K562 (cell line): ENCODE measurements at regions not wholly inside any gene's neighbourhood (a gene's known extent, or its start where the extent isn't known, plus 50 kb on each side); places are given as distances from the start of the nearest gene placed in this dataset.

Source experiments
- ATAC-seq: fragments of 200-7000 bp; cut with Tn5 transposase; 3 replicates; pipeline ENCODE4 v1.9.1; 2020; ENCODE audit warnings: moderate library complexity
- BruUV-seq: library from RNA; stranded (reverse); fragments of 400-500 nt; replicated peaks from 2 replicates; lab custom pipeline; 2021; lab: Mats Ljungman, UMichigan
- CTCF ChIA-PET: fragments of 300-600 bp; formaldehyde crosslinking; extraction: SDS; loops from one replicate; lab custom pipeline; 2021; ENCODE audit warnings: low intra/inter-chr PET ratio; lab: Yijun Ruan, JAX
- POLR2A ChIA-PET: fragments of 300-600, 350-650 bp; sonication (Branson Sonifier 250); formaldehyde crosslinking; extraction: SDS; loops from one replicate; lab custom pipeline; 2021; ENCODE audit warnings: antibody characterized with exemption, inconsistent platforms; lab: Yijun Ruan, JAX
- DNase-seq, 4 experiments: peaks; one replicate each; pipeline versions ENCODE4 v3.0.0 to v3.0.0-alpha.2; 2011 to 2018; ENCODE audit warnings: low spot score in 3 of 4, mixed read lengths in 3 of 4; ENCODE audit errors: extremely low read depth in 1 of 4
- FAIRE-seq: peaks from 2 replicates; lab custom pipeline; 2011; peaks lifted over from hg19 to GRCh38; lab: Jason Lieb, UNC
- H2AFZ ChIP-seq: 2 replicates; pipeline ENCODE4 v1.6.0; 2011; ENCODE audit warnings: low read depth, low read length, control low read depth, inconsistent platforms
- H3K27ac ChIP-seq: fragments of 200-600 bp; 3 replicates; pipeline ENCODE4 v1.8.0; 2011; ENCODE audit warnings: low read depth, mild to moderate bottlenecking, control low read depth, inconsistent platforms, low read length, moderate library complexity, mixed read lengths; ENCODE audit errors: extremely low read depth
- H3K27me3 ChIP-seq, 2 experiments: fragments of 300-600 bp in 1 of 2; 2 replicates in 1 of 2; 3 replicates in 1 of 2; pipeline versions ENCODE4 v1.6.0 to v1.8.0; 2011; ENCODE audit warnings: inconsistent platforms in 2 of 2, low read length in 2 of 2, mild to moderate bottlenecking in 1 of 2, mixed read lengths in 1 of 2, moderate library complexity in 1 of 2; ENCODE audit not compliant: control insufficient read depth in 2 of 2, insufficient read depth in 2 of 2
- H3K36me3 ChIP-seq: fragments of 300-600 bp; 3 replicates; pipeline ENCODE4 v1.8.0; 2011; ENCODE audit warnings: mild to moderate bottlenecking, low read length, inconsistent platforms; ENCODE audit not compliant: control insufficient read depth, insufficient read depth
- H3K4me1 ChIP-seq, 2 experiments: fragments of 200-600 bp in 1 of 2; replicated peaks in 1 of 2; 2 replicates in 1 of 2; 3 replicates in 1 of 2; pipeline versions ENCODE4 v1.5.1 to v1.8.0; 2011; ENCODE audit warnings: inconsistent platforms in 2 of 2, low read length in 2 of 2, mild to moderate bottlenecking in 1 of 2, mixed read lengths in 1 of 2, moderate library complexity in 1 of 2; ENCODE audit not compliant: control insufficient read depth in 2 of 2, insufficient read depth in 2 of 2
- H3K4me2 ChIP-seq: 2 replicates; pipeline ENCODE4 v1.6.1; 2011; ENCODE audit warnings: low read length, control low read depth, inconsistent platforms, mixed read lengths; ENCODE audit not compliant: insufficient read depth
- H3K4me3 ChIP-seq: fragments of 200-600 bp; sonication (generic), shearing (Covaris generic); 2 replicates; pipeline ENCODE4 v1.5.1; 2016; ENCODE audit warnings: control low read depth, inconsistent platforms
- H3K79me2 ChIP-seq: fragments of 200-600 bp; 3 replicates; pipeline ENCODE4 v1.8.0; 2011; ENCODE audit warnings: low read length, inconsistent platforms; ENCODE audit not compliant: control insufficient read depth, insufficient read depth
- H3K9ac ChIP-seq, 2 experiments: 2 replicates each; pipeline versions ENCODE4 v1.6.0 to v1.6.1; 2011; ENCODE audit warnings: low read depth in 2 of 2, low read length in 2 of 2, control low read depth in 1 of 2, inconsistent platforms in 1 of 2, mild to moderate bottlenecking in 1 of 2, mixed read lengths in 1 of 2; ENCODE audit not compliant: insufficient read depth in 1 of 2
- H3K9me1 ChIP-seq: one replicate; pipeline ENCODE4 v1.6.0; 2011; ENCODE audit warnings: inconsistent platforms, mild to moderate bottlenecking, low read length, moderate library complexity; ENCODE audit not compliant: control insufficient read depth, insufficient read depth
- H3K9me3 ChIP-seq: replicated peaks from 2 replicates; pipeline ENCODE4 v1.5.1; 2011; ENCODE audit warnings: low read depth, low read length, inconsistent platforms; ENCODE audit not compliant: control insufficient read depth, insufficient read depth
- H4K20me1 ChIP-seq: replicated peaks from 2 replicates; pipeline ENCODE4 v1.6.1; 2011; ENCODE audit warnings: low read length, inconsistent platforms, mixed read lengths; ENCODE audit not compliant: control insufficient read depth, insufficient read depth
- CCNT2 ChIP-seq: IDR thresholded peaks from 2 replicates; pipeline ENCODE4 v1.6.1; 2011; ENCODE audit warnings: borderline replicate concordance, low read depth, mild to moderate bottlenecking, moderate library complexity, mixed read lengths, low read length; ENCODE audit not compliant: insufficient read length; ENCODE audit errors: extremely low read depth
- COPS2 ChIP-seq: fragments of 450-650 bp; conservative IDR thresholded peaks from 2 replicates; pipeline ENCODE4 v1.6.1; 2016; ENCODE audit warnings: mild to moderate bottlenecking, moderate library complexity
- CREB1 ChIP-seq, 2 experiments: sonication (generic) in 1 of 2; formaldehyde crosslinking in 1 of 2; IDR thresholded peaks; 2 replicates each; pipeline versions ENCODE4 v1.6.1 to v1.8.0; 2012 to 2022; ENCODE audit warnings: inconsistent platforms in 1 of 2, mild to moderate bottlenecking in 1 of 2, missing genetic modification reagents in 1 of 2, moderate library complexity in 1 of 2
- CREB3L1 ChIP-seq: fragments of 450-650 bp; IDR thresholded peaks from 2 replicates; pipeline ENCODE4 v1.6.1; 2014; ENCODE audit warnings: low read depth, mild to moderate bottlenecking, moderate library complexity, borderline replicate concordance
- FOXJ2 ChIP-seq: fragments of 200-800 bp; sonication (Bioruptor generic); IDR thresholded peaks from 2 replicates; pipeline ENCODE4 v1.6.1; 2016; ENCODE audit warnings: missing genetic modification characterization, missing compliant biosample characterization
- GTF2F1 ChIP-seq: IDR thresholded peaks from 2 replicates; pipeline ENCODE4 v1.6.1; 2011; ENCODE audit warnings: low read depth, low read length, improper control_type of control experiment
- HDAC1 ChIP-seq, 2 experiments: fragments of 450-650 bp; IDR thresholded peaks; 2 replicates each; pipeline ENCODE4 v1.6.1; 2016 to 2017; ENCODE audit warnings: inconsistent platforms in 1 of 2, mild to moderate bottlenecking in 1 of 2, moderate library complexity in 1 of 2
- NFATC3 ChIP-seq: fragments of 450-650 bp; IDR thresholded peaks from 2 replicates; pipeline ENCODE4 v1.6.1; 2017; ENCODE audit warnings: mild to moderate bottlenecking
- NFRKB ChIP-seq: fragments of 450-650 bp; IDR thresholded peaks from 2 replicates; pipeline ENCODE4 v1.6.1; 2016; ENCODE audit warnings: low read depth
- POLR2H ChIP-seq: IDR thresholded peaks from 2 replicates; pipeline ENCODE4 v1.6.1; 2016; ENCODE audit warnings: missing genetic modification characterization, low read depth, mild to moderate bottlenecking, control low read depth, missing compliant biosample characterization, moderate library complexity
- PREB ChIP-seq: sonication (generic); formaldehyde crosslinking; IDR thresholded peaks from 2 replicates; pipeline ENCODE4 v1.8.1; 2023; ENCODE audit warnings: mild to moderate bottlenecking, missing genetic modification reagents
- RAD51 ChIP-seq: fragments of 450-650 bp; IDR thresholded peaks from 2 replicates; pipeline ENCODE4 v1.7.1; 2016; ENCODE audit warnings: low read depth, mild to moderate bottlenecking, borderline replicate concordance
- SNRNP70 ChIP-seq: fragments of 200-400 bp; formaldehyde crosslinking; optimal IDR thresholded peaks from 2 replicates; pipeline ENCODE3; 2017; ENCODE audit warnings: low read depth, low read length
- YY1 ChIP-seq, 3 experiments: IDR thresholded peaks; 2 replicates each; pipeline ENCODE4 v1.6.1; 2011; ENCODE audit warnings: low read length in 2 of 3, mild to moderate bottlenecking in 2 of 3, moderate library complexity in 2 of 3, borderline replicate concordance in 1 of 3, control low read depth in 1 of 3, low read depth in 1 of 3; ENCODE audit not compliant: insufficient read depth in 3 of 3, insufficient replicate concordance in 2 of 3, control insufficient read depth in 1 of 3, insufficient read length in 1 of 3; ENCODE audit errors: extremely low read depth in 1 of 3
- WGBS: fragments of 100-300 bp; shearing (Covaris generic); methylation state at CpG from one replicate; pipeline ENCODE4 v1.1.6; 2016; ENCODE audit warnings: low coverage, mixed read lengths; ENCODE audit not compliant: insufficient coverage; ENCODE audit errors: missing lambda C conversion rate; 5-methylcytosine and 5-hydroxymethylcytosine counted together
- in situ Hi-C: fragments of 300-500 bp; cut with MboI; formaldehyde crosslinking; loops from 4 replicates; pipeline ENCODE4 v1.15.0; 2018; ENCODE audit warnings: inconsistent platforms, mixed read lengths
- intact Hi-C: fragments of 100-400 bp; cut with micrococcal nuclease; formaldehyde crosslinking; loops from 2 replicates; pipeline ENCODE4 v1.14.2; 2022

- H3K27ac ChIP-seq: no peak overlapping the region
- no peak overlapping the region for H3K9ac ChIP-seq
- no peaks in the 10 kb centered on the region for H3K79me2 ChIP-seq
- intact Hi-C loops: no loop called here
- BruUV-seq: no TSS peak
- no peaks in the 10 kb centered on the region for H4K20me1 ChIP-seq
- POLR2A ChIA-PET: interaction anchor here (0.6 kb wide), 1 partner anchor 27 kb away, joined by 3 read pairs; no protein-coding TSS in a partner anchor
- H3K27me3 ChIP-seq: no peaks in the 10 kb centered on the region
- H3K4me1 ChIP-seq: no peaks in the 10 kb centered on the region
- no peaks in the 10 kb centered on the region for H3K9me1 ChIP-seq
- ATAC-seq: no peak
- 0% methylated on average over 4 of the region's 4 CpGs for WGBS
- no peak overlapping the region for H2AFZ ChIP-seq
- no peak for DNase-seq
- FAIRE-seq: no peak
- CTCF ChIA-PET: no interaction called here
- no peaks in the 10 kb centered on the region for H3K36me3 ChIP-seq
- H3K4me2 ChIP-seq: no peak overlapping the region
- H3K9me3 ChIP-seq: no peaks in the 10 kb centered on the region
- in situ Hi-C loops: no loop called here
- TF ChIP-seq YY1 (IDR thresholded peaks at IDR 0.05; ENCODE audit: borderline replicate concordance in 1 of 3, control insufficient read depth in 1 of 3, extremely low read depth in 1 of 3, insufficient read depth in 3 of 3, insufficient read length in 1 of 3, insufficient replicate concordance in 2 of 3, low read depth in 1 of 3, low read length in 2 of 3) (no peak), CCNT2 (no peak), POLR2H (tag) (no peak), CREB1 (IDR thresholded peaks at IDR 0.05) (no peak), CREB1 (CRISPR knock-in tag; IDR thresholded peaks at IDR 0.05) (no peak), NFRKB (no peak), HDAC1 (IDR thresholded peaks at IDR 0.05) (no peak), CREB3L1 (no peak), RAD51 (no peak), SNRNP70 (no peak), NFATC3 (no peak), GTF2F1 (no peak), FOXJ2 (tag) (no peak), COPS2 (no peak), PREB (CRISPR knock-in tag) (no peak)
- H3K4me3 ChIP-seq: no peak overlapping the region
These were observed 487.0 kb upstream of the FZD8 start for GRCh38 chr10:36129051-36129450.
